GM12891 (cell line): ENCODE measurements at regions not wholly inside any gene's neighbourhood (a gene's known extent, or its start where the extent isn't known, plus 50 kb on each side); places are given as distances from the start of the nearest gene placed in this dataset.

Source experiments
- PAX5 ChIP-seq: IDR thresholded peaks from 2 replicates; pipeline ENCODE4 v1.6.1; 2011; ENCODE audit warnings: low read length, moderate library complexity, mild to moderate bottlenecking; ENCODE audit not compliant: insufficient read depth, severe bottlenecking
- POLR2A ChIP-seq: IDR thresholded peaks from 2 replicates; pipeline ENCODE4 v1.6.1; 2011; ENCODE audit warnings: low read depth, low read length, control low read depth
- POLR2AphosphoS5 ChIP-seq: IDR thresholded peaks from 2 replicates; pipeline ENCODE4 v1.6.1; 2011; ENCODE audit warnings: low read depth, low read length, control low read depth
- POU2F2 ChIP-seq: IDR thresholded peaks from 2 replicates; pipeline ENCODE4 v1.6.1; 2011; ENCODE audit warnings: low read depth, mild to moderate bottlenecking, control low read depth, low read length, moderate library complexity
- SPI1 ChIP-seq: IDR thresholded peaks from 2 replicates; pipeline ENCODE4 v1.6.1; 2011; ENCODE audit warnings: low read depth, low read length, control low read depth
- TAF1 ChIP-seq: IDR thresholded peaks from 2 replicates; pipeline ENCODE4 v1.6.1; 2011; ENCODE audit warnings: low read depth, low read length, control low read depth

DNA sequence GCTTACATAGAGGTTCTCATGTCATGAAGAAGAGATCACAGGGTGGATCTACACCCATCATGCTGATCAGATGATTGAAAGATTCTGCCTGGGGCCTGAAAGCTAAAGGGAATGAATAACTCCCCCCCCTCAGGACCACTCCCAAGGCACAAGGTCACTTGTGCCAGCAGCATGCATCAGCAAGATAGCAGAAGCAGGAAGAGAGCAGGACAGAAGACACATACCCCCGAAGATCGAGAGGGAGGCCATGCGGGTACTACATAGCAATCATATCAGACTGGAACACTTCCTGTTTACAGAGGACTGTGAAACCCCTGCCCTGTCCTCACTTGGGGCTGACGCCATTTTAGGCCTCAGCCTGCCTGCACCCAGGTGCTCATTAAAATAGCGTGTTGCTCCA lies 143.2 kb upstream of the EDNRB start:
- TF ChIP-seq POLR2AphosphoS5 (no peak), POLR2A (no peak), PAX5 (no peak), POU2F2 (no peak), TAF1 (no peak), SPI1 (no peak)
